Stimulated activated CD8-positive, alpha-beta memory T cell treated with anti-CD3 and anti-CD28 coated beads, Interleukin-4, amount 100 ng/mL, for 1 hour (primary cell): ENCODE measurements at regions not wholly inside any gene's neighbourhood (a gene's known extent, or its start where the extent isn't known, plus 50 kb on each side); places are given as distances from the start of the nearest gene placed in this dataset.
"Not testable (repeated sequence)": the region's sequence is repeated elsewhere in the genome, so short reads cannot be mapped to it uniquely, and the experiment has no call there.

ENCODE experiments used
- DNase-seq, 2 donors: peaks; one replicate each; pipeline ENCODE4 v3.0.0-alpha.2; 2020; ENCODE audit warnings: low read depth in 2 of 2, low spot score in 1 of 2

GRCh38 chr20:12434672-12435071 is 517.0 kb downstream of the BTBD3 start:
- no peak for DNase-seq

- DNase-seq, result no peak
These were observed 517.6 kb downstream of the BTBD3 start for GRCh38 chr20:12435268-12435667.

- no peak for DNase-seq
These were observed 536.0 kb downstream of the BTBD3 start for GRCh38 chr20:12453711-12454110.

- no peak for DNase-seq
These were observed 537.5 kb downstream of the BTBD3 start for GRCh38 chr20:12455148-12455547.

GRCh38 chr20:12458241-12458640 is 540.5 kb downstream of the BTBD3 start:
- no peak for DNase-seq

GRCh38 chr20:12464036-12464435 is 544.7 kb upstream of the SPTLC3 start:
- DNase-seq, result no peak

GRCh38 chr20:12466915-12467314 is 541.9 kb upstream of the SPTLC3 start:
- no peak for DNase-seq

- no peak for DNase-seq
These were observed 541.0 kb upstream of the SPTLC3 start for GRCh38 chr20:12467758-12468157.

- no peak for DNase-seq
These were observed 526.1 kb upstream of the SPTLC3 start for GRCh38 chr20:12482661-12483060.

- no peak for DNase-seq
These were observed 506.3 kb upstream of the SPTLC3 start for GRCh38 chr20:12502443-12502842.

GRCh38 chr20:12504779-12505178 is 504.0 kb upstream of the SPTLC3 start:
- no peak for DNase-seq

- no peak for DNase-seq
These were observed 497.3 kb upstream of the SPTLC3 start for GRCh38 chr20:12511499-12511898.

- no peak for DNase-seq
These were observed 496.0 kb upstream of the SPTLC3 start for GRCh38 chr20:12512755-12513154.

GRCh38 chr20:12528104-12528503 is 480.7 kb upstream of the SPTLC3 start:
- DNase-seq, result no peak

- no peak for DNase-seq
These were observed 480.2 kb upstream of the SPTLC3 start for GRCh38 chr20:12528591-12529041.

GRCh38 chr20:12531626-12532025 is 477.1 kb upstream of the SPTLC3 start:
- no peak for DNase-seq

- DNase-seq, result no peak
These were observed 473.5 kb upstream of the SPTLC3 start for GRCh38 chr20:12535316-12535715.

GRCh38 chr20:12535770-12536169 is 473.0 kb upstream of the SPTLC3 start:
- DNase-seq, result no peak

GRCh38 chr20:12554426-12554825 is 454.3 kb upstream of the SPTLC3 start:
- no peak for DNase-seq

- no peak for DNase-seq
These were observed 453.4 kb upstream of the SPTLC3 start for GRCh38 chr20:12555369-12555768.

- DNase-seq, result not testable (repeated sequence)
These were observed 452.9 kb upstream of the SPTLC3 start for GRCh38 chr20:12555849-12556248.

GRCh38 chr20:12557224-12557623 is 451.5 kb upstream of the SPTLC3 start:
- no peak for DNase-seq

- no peak for DNase-seq
These were observed 443.8 kb upstream of the SPTLC3 start for GRCh38 chr20:12564979-12565378.

GRCh38 chr20:12566596-12566995 is 442.2 kb upstream of the SPTLC3 start:
- no peak for DNase-seq
